Smooth muscle cell (in vitro differentiated cells): ENCODE measurements at regions not wholly inside any gene's neighbourhood (a gene's known extent, or its start where the extent isn't known, plus 50 kb on each side); places are given as distances from the start of the nearest gene placed in this dataset.
A peak's percentile ranks its signal among the peaks of the same experiment; 100 is the strongest.

Experiments
- DNase-seq: peaks from one replicate; lab custom pipeline; 2025; ENCODE audit not compliant: unreplicated experiment; lab: John Stamatoyannopoulos, UW
- H2AFZ ChIP-seq: fragments of 200-600 bp; sonication (generic); 2 replicates; pipeline ENCODE4 v1.6.0; 2016; ENCODE audit warnings: antibody characterized with exemption, low read depth, mild to moderate bottlenecking
- H3F3A ChIP-seq: fragments of 200-600 bp; sonication (generic); 2 replicates; pipeline ENCODE4 v1.6.0; 2017; ENCODE audit warnings: antibody characterized with exemption, low read depth
- H3K27ac ChIP-seq: fragments of 200-600 bp; sonication (generic); 2 replicates; pipeline ENCODE4 v1.5.1; 2016; ENCODE audit warnings: low read depth, mild to moderate bottlenecking
- H3K27me3 ChIP-seq: fragments of 200-600 bp; sonication (generic); 2 replicates; pipeline ENCODE4 v1.6.1; 2016; ENCODE audit warnings: low read depth, mild to moderate bottlenecking
- H3K36me3 ChIP-seq: fragments of 200-600 bp; sonication (generic); 2 replicates; pipeline ENCODE4 v1.5.1; 2016; ENCODE audit warnings: low read depth
- H3K4me1 ChIP-seq: fragments of 200-600 bp; sonication (generic); 2 replicates; pipeline ENCODE4 v1.5.1; 2016; ENCODE audit warnings: low read depth
- H3K4me2 ChIP-seq: fragments of 200-600 bp; sonication (generic); 2 replicates; pipeline ENCODE4 v1.6.0; 2016; ENCODE audit warnings: mild to moderate bottlenecking
- H3K4me3 ChIP-seq: fragments of 200-600 bp; sonication (generic); 2 replicates; pipeline ENCODE4 v1.5.1; 2016; ENCODE audit warnings: mild to moderate bottlenecking
- H3K79me2 ChIP-seq: fragments of 200-600 bp; sonication (generic); 2 replicates; pipeline ENCODE4 v1.6.0; 2016; ENCODE audit warnings: low read depth, mild to moderate bottlenecking
- H3K9ac ChIP-seq: fragments of 200-600 bp; sonication (generic); 2 replicates; pipeline ENCODE4 v1.6.0; 2016; ENCODE audit warnings: low read depth
- H3K9me3 ChIP-seq: fragments of 200-600 bp; sonication (generic); replicated peaks from 2 replicates; pipeline ENCODE4 v1.5.1; 2016; ENCODE audit warnings: low read depth
- H4K20me1 ChIP-seq: fragments of 200-600 bp; sonication (generic); 2 replicates; pipeline ENCODE4 v1.6.0; 2016; ENCODE audit warnings: low read depth
- CTCF ChIP-seq: fragments of 200-600 bp; sonication (generic); IDR thresholded peaks from 2 replicates; pipeline ENCODE4 v1.5.1; 2017; ENCODE audit warnings: borderline replicate concordance, mild to moderate bottlenecking, antibody characterized with exemption; ENCODE audit not compliant: insufficient read depth, poor library complexity, severe bottlenecking
- WGBS: methylation state at CpG from one replicate; pipeline ENCODE4 v1.1.7; 2016; ENCODE audit warnings: low lambda C conversion rate; 5-methylcytosine and 5-hydroxymethylcytosine counted together

DNA sequence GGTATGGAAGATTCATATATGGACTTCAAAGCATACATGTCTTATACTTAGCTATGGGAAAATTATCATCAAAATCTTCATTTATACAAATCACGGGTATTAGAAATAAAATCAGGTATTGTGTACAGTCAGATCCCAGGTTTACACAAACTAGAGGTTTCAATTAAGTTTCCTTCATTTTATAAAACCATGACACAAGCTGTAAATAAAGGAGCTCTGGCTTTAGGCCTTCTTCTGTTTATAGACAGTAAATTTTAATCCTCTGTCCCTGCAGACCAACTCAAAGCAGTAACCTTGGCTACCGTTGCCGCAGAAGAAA, 68.8 kb upstream of the CHD2 start:
- WGBS: 24% methylated on average over 3 of the region's 3 CpGs
- H2AFZ ChIP-seq: no peak overlapping the region
- no peaks in the 10 kb centered on the region for H3K27me3 ChIP-seq
- peak overlapping the region; percentile 63 for H3K9ac ChIP-seq
- peak overlapping the region; percentile 27 for H3K4me3 ChIP-seq
- H3F3A ChIP-seq: peaks cover 34% of the 10 kb centered on the region
- peak overlapping the region; percentile 70 for H3K4me2 ChIP-seq
- H3K36me3 ChIP-seq: no peaks in the 10 kb centered on the region
- no peaks in the 10 kb centered on the region for H4K20me1 ChIP-seq
- no peak for DNase-seq
- H3K9me3 ChIP-seq: no peaks in the 10 kb centered on the region
- TF ChIP-seq CTCF: no peak
- no peaks in the 10 kb centered on the region for H3K79me2 ChIP-seq
- H3K27ac ChIP-seq: peak overlapping the region; percentile 99
- H3K4me1 ChIP-seq: peaks cover 38% of the 10 kb centered on the region

DNA sequence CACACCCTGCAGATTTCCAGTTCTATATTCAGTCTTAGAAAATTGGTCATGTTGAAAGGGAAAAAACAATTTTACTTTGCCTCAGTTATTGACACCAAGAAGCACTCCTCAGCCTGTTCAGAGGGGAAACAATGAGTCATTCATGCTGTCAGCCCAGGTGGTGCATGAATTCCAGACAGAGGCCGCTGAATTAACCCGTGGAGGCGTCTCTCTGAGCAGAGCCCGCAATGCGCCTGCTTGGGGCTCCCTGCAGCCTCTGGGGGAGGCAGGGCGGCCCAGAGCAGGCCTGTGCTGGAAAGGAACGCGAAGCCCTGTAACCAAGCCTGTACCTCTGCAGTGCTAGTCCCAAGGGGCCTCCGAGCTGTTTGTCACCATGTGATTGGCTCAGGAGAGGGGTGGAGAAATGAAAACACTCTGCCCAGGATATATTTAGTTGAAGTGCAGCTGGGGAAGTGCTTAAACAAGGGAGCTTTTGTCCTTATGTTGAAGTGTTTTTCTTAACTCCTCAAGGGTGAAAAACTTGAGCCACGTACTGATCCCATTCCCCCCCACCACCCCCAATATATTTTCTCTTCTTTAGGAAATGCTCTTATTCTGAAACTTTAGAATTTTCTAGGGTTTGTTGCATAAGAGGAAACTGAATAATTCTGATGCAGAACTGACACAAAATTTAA, 68.3 kb upstream of the CHD2 start:
- Histone ChIP-seq H3K4me2 (peak overlapping the region; percentile 70), H3K9me3 (no peaks in the 10 kb centered on the region), H3K4me1 (peaks cover 38% of the 10 kb centered on the region), H3K9ac (peak overlapping the region; percentile 63), H2AFZ (no peak overlapping the region), H3K79me2 (no peaks in the 10 kb centered on the region), H3K36me3 (no peaks in the 10 kb centered on the region), H3K27ac (peak overlapping the region; percentile 99), H3K4me3 (peak overlapping the region; percentile 27), H3K27me3 (no peaks in the 10 kb centered on the region), H3F3A (peaks cover 34% of the 10 kb centered on the region), H4K20me1 (no peaks in the 10 kb centered on the region)
- DNase-seq: peak; percentile 39
- under 1% methylated on average over 10 of the region's 10 CpGs for WGBS
- TF ChIP-seq CTCF: no peak

GRCh38 chr15:92833106-92833433, 67.1 kb upstream of the CHD2 start:
- Histone ChIP-seq H3K4me1 (peaks cover 38% of the 10 kb centered on the region), H3F3A (peaks cover 34% of the 10 kb centered on the region), H3K27me3 (no peaks in the 10 kb centered on the region), H2AFZ (peak overlapping the region; percentile 80), H3K9me3 (no peaks in the 10 kb centered on the region), H4K20me1 (no peaks in the 10 kb centered on the region), H3K27ac (peak overlapping the region; percentile 99), H3K79me2 (no peaks in the 10 kb centered on the region), H3K4me2 (peak overlapping the region; percentile 70), H3K9ac (peak overlapping the region; percentile 3), H3K4me3 (no peak overlapping the region), H3K36me3 (no peaks in the 10 kb centered on the region)
- TF ChIP-seq CTCF: no peak
- 94% methylated on average over 4 of the region's 4 CpGs for WGBS
- no peak for DNase-seq

DNA sequence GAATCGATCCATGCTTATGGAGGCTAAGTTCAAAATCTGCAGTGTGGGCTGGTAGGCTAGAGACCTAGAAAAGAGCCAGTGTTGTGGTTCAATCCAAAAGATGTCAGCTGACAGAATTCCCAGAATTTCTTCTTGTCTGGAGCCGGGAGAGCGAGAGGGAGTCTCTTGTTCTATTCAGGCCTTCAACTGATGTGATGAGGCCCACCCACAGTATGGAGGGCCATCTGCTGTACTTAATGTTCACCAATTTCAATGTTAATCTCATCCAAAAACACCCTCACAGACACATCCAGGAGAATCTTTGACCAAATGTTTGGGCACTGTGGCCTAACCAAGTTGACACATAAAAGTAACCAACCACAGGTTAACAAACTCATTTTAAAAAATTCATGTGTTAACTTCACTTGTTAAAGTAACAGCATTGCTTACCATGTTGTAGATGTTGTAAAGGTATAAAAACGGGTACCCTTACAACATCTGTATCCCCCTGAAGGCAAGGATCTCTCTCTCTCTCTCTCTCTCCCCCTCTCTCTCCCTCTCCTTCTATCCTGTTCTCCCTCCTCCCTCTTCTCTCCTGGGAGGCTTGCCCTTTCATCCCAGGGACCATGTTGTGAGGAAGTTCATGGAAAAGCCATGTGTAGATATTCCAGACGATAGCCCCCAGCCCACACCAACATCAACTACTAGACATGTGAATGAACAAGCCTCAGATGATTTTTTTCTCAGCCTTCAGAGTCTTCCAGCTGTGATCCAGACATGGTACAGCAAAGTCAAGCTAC, 66.4 kb upstream of the CHD2 start:
- Histone ChIP-seq H3K9me3 (no peaks in the 10 kb centered on the region), H3F3A (peaks cover 34% of the 10 kb centered on the region), H3K4me3 (no peak overlapping the region), H3K4me1 (peaks cover 38% of the 10 kb centered on the region), H3K9ac (peak overlapping the region; percentile 3), H3K27me3 (no peaks in the 10 kb centered on the region), H3K27ac (peak overlapping the region; percentile 99), H4K20me1 (no peaks in the 10 kb centered on the region), H2AFZ (peak overlapping the region; percentile 80), H3K4me2 (peak overlapping the region; percentile 70), H3K79me2 (no peaks in the 10 kb centered on the region), H3K36me3 (no peaks in the 10 kb centered on the region)
- WGBS: 83% methylated on average over 5 of the region's 5 CpGs
- DNase-seq: no peak
- no peak for TF ChIP-seq CTCF
